ENCODE measurements at regions not wholly inside any gene's neighbourhood (a gene's known extent, or its start where the extent isn't known, plus 50 kb on each side); places are given as distances from the start of the nearest gene placed in this dataset.

GRCh38 chr2:71934320-71934593 lies 213.4 kb downstream of the CYP26B1 start:
- TF ChIP-seq, protein P1, sequence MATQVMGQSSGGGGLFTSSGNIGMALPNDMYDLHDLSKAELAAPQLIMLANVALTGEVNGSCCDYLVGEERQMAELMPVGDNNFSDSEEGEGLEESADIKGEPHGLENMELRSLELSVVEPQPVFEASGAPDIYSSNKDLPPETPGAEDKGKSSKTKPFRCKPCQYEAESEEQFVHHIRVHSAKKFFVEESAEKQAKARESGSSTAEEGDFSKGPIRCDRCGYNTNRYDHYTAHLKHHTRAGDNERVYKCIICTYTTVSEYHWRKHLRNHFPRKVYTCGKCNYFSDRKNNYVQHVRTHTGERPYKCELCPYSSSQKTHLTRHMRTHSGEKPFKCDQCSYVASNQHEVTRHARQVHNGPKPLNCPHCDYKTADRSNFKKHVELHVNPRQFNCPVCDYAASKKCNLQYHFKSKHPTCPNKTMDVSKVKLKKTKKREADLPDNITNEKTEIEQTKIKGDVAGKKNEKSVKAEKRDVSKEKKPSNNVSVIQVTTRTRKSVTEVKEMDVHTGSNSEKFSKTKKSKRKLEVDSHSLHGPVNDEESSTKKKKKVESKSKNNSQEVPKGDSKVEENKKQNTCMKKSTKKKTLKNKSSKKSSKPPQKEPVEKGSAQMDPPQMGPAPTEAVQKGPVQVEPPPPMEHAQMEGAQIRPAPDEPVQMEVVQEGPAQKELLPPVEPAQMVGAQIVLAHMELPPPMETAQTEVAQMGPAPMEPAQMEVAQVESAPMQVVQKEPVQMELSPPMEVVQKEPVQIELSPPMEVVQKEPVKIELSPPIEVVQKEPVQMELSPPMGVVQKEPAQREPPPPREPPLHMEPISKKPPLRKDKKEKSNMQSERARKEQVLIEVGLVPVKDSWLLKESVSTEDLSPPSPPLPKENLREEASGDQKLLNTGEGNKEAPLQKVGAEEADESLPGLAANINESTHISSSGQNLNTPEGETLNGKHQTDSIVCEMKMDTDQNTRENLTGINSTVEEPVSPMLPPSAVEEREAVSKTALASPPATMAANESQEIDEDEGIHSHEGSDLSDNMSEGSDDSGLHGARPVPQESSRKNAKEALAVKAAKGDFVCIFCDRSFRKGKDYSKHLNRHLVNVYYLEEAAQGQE (IDR thresholded peaks at IDR 0.05; ENCODE audit: borderline replicate concordance): no peak
- TF ChIP-seq, protein P2, sequence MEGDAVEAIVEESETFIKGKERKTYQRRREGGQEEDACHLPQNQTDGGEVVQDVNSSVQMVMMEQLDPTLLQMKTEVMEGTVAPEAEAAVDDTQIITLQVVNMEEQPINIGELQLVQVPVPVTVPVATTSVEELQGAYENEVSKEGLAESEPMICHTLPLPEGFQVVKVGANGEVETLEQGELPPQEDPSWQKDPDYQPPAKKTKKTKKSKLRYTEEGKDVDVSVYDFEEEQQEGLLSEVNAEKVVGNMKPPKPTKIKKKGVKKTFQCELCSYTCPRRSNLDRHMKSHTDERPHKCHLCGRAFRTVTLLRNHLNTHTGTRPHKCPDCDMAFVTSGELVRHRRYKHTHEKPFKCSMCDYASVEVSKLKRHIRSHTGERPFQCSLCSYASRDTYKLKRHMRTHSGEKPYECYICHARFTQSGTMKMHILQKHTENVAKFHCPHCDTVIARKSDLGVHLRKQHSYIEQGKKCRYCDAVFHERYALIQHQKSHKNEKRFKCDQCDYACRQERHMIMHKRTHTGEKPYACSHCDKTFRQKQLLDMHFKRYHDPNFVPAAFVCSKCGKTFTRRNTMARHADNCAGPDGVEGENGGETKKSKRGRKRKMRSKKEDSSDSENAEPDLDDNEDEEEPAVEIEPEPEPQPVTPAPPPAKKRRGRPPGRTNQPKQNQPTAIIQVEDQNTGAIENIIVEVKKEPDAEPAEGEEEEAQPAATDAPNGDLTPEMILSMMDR (IDR thresholded peaks at IDR 0.05; ENCODE audit: poor library complexity, severe bottlenecking): no peak
- TF ChIP-seq TAF1 (IDR thresholded peaks at IDR 0.05; ENCODE audit: low read depth): no peak
- no peak for TF ChIP-seq EZH2 (IDR thresholded peaks at IDR 0.05; ENCODE audit: borderline replicate concordance, insufficient read depth, low read length, poor library complexity, severe bottlenecking)
- no peak for TF ChIP-seq POLR2AphosphoS5 (IDR thresholded peaks at IDR 0.05)
- no peak for TF ChIP-seq EP300 (conservative IDR thresholded peaks at IDR 0.05; ENCODE audit: poor library complexity, severe bottlenecking)
- TF ChIP-seq SMC3 (conservative IDR thresholded peaks at IDR 0.05; ENCODE audit: poor library complexity): no peak
- no peak for TF ChIP-seq MXI1 (conservative IDR thresholded peaks at IDR 0.05; ENCODE audit: poor library complexity, severe bottlenecking)
- TF ChIP-seq RAD21 (conservative IDR thresholded peaks at IDR 0.05): no peak

All from neural cell (in vitro differentiated cells).